ENCODE measurements at regions not wholly inside any gene's neighbourhood (a gene's known extent, or its start where the extent isn't known, plus 50 kb on each side); places are given as distances from the start of the nearest gene placed in this dataset.

DNA sequence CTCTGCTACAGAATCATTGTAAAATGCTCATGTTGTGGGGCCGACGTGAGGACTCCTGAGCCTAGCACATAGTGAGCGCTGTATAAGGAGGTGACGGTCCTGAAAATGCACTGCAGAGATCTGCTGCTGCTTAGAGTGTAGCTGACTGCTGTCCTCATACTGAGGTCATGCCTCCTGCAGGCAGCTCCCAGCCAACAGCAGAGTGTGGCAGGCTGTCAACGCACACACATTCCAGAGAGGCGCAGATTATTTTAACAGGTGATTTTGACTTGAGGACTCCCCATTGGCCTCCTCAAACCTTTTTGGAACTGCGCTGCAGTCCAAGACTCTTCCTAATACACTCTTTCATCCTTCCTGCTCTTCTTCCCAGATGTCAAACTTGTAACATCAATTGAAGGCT is 119.8 kb upstream of the KCNJ6 start:
- no peak for ATAC-seq
- Histone ChIP-seq H3K27me3 (peaks cover 0 to 3% (median 0%) of the 10 kb centered on the region in 3 donors), H3K36me3 (no peaks in the 10 kb centered on the region), H3K9me3 (no peaks in the 10 kb centered on the region), H3K4me1 (no peaks in the 10 kb centered on the region), H3K27ac (no peak overlapping the region), H3K4me3 (no peak overlapping the region)
- intact Hi-C loops (cut with DNase I; ENCODE audit: low total_unique reads): no loop called here
- TF ChIP-seq, protein P1, sequence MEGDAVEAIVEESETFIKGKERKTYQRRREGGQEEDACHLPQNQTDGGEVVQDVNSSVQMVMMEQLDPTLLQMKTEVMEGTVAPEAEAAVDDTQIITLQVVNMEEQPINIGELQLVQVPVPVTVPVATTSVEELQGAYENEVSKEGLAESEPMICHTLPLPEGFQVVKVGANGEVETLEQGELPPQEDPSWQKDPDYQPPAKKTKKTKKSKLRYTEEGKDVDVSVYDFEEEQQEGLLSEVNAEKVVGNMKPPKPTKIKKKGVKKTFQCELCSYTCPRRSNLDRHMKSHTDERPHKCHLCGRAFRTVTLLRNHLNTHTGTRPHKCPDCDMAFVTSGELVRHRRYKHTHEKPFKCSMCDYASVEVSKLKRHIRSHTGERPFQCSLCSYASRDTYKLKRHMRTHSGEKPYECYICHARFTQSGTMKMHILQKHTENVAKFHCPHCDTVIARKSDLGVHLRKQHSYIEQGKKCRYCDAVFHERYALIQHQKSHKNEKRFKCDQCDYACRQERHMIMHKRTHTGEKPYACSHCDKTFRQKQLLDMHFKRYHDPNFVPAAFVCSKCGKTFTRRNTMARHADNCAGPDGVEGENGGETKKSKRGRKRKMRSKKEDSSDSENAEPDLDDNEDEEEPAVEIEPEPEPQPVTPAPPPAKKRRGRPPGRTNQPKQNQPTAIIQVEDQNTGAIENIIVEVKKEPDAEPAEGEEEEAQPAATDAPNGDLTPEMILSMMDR (IDR thresholded peaks at IDR 0.05 in 4 of 5, conservative IDR thresholded peaks at IDR 0.05 in 1 of 5): no peak
- TF ChIP-seq POLR2A (IDR thresholded peaks at IDR 0.05): no peak
- no peak for DNase-seq
- in situ Hi-C loops (cut with MboI; ENCODE audit: low sequenced_read_pairs in 4 of 4): no loop called here

DNA sequence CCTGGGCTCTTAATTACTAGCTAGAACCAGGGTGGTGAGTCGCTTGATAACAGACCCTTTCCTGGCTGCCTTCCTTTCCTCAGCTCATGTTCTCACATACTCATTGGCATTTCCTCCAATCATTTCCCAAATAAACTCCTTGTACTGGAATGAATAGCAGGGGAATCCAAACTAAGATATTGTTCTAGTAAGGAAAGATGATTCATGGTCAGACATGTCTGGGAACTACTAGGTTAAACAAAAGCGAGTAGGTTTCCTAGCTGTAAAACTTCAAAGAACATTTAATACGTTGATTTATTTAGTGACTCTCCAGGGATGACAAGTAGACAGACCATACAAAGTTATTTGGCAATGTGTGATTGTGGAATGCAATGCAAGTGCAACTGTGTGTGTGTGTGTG is 121.2 kb upstream of the KCNJ6 start:
- DNase-seq: no peak
- Histone ChIP-seq H3K36me3 (no peaks in the 10 kb centered on the region), H3K4me3 (no peak overlapping the region), H3K9me3 (no peaks in the 10 kb centered on the region), H3K27me3 (peaks cover 0 to 3% (median 0%) of the 10 kb centered on the region in 3 donors), H3K27ac (no peak overlapping the region), H3K4me1 (no peaks in the 10 kb centered on the region)
- in situ Hi-C loops (cut with MboI; ENCODE audit: low sequenced_read_pairs in 4 of 4): no loop called here
- intact Hi-C loops (cut with DNase I; ENCODE audit: low total_unique reads): no loop called here
- no peak for TF ChIP-seq POLR2A (IDR thresholded peaks at IDR 0.05)
- TF ChIP-seq, protein P1 (IDR thresholded peaks at IDR 0.05 in 4 of 5, conservative IDR thresholded peaks at IDR 0.05 in 1 of 5): no peak
- ATAC-seq: no peak

DNA sequence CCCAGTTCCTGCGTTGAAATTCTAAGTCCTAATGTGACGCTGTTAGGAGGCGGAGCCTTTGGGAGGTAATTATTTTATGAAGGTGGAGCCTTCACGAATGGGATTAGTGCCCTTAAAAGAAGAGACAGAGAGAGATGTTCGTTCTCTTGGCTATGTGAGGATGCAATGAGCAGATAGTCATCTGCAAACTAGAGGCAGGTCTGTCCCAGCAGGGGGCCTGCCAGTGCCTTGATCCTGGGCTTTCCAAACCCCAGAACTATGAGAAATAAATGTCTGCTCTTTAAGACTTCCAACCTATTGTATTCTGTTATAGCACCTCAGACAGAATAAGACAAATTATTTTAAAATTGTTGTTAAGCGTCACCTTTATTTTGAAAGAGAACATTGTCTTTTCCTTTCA is 123.1 kb upstream of the KCNJ6 start:
- Histone ChIP-seq H3K27ac (no peak overlapping the region), H3K36me3 (no peaks in the 10 kb centered on the region), H3K4me3 (no peak overlapping the region), H3K4me1 (no peaks in the 10 kb centered on the region), H3K27me3 (no peaks in the 10 kb centered on the region), H3K9me3 (no peaks in the 10 kb centered on the region)
- intact Hi-C loops (cut with DNase I; ENCODE audit: low total_unique reads) (no loop called here), in situ Hi-C loops (cut with MboI; ENCODE audit: low sequenced_read_pairs in 4 of 4) (no loop called here)
- TF ChIP-seq, protein P1 (IDR thresholded peaks at IDR 0.05 in 4 of 5, conservative IDR thresholded peaks at IDR 0.05 in 1 of 5): no peak
- TF ChIP-seq POLR2A (IDR thresholded peaks at IDR 0.05): no peak
- DNase-seq: no peak
- ATAC-seq: no peak

- no peaks in the 10 kb centered on the region for H3K27me3 ChIP-seq
- H3K4me1 ChIP-seq: no peaks in the 10 kb centered on the region
- H3K36me3 ChIP-seq: no peaks in the 10 kb centered on the region
- no peaks in the 10 kb centered on the region for H3K9me3 ChIP-seq
- DNase-seq (no peak), ATAC-seq (no peak)
- in situ Hi-C loops (cut with MboI; ENCODE audit: low sequenced_read_pairs in 4 of 4): no loop called here
- TF ChIP-seq POLR2A (IDR thresholded peaks at IDR 0.05): no peak
- TF ChIP-seq, protein P1 (IDR thresholded peaks at IDR 0.05 in 4 of 5, conservative IDR thresholded peaks at IDR 0.05 in 1 of 5): no peak
- intact Hi-C loops (cut with DNase I; ENCODE audit: low total_unique reads): no loop called here
- no peak overlapping the region for H3K4me3 ChIP-seq
- H3K27ac ChIP-seq: no peak overlapping the region
These were observed 123.6 kb upstream of the KCNJ6 start for GRCh38 chr21:38039841-38040240.

- ATAC-seq: no peak
- intact Hi-C loops (cut with DNase I; ENCODE audit: low total_unique reads) (no loop called here), in situ Hi-C loops (cut with MboI; ENCODE audit: low sequenced_read_pairs in 4 of 4) (no loop called here)
These were observed 125.2 kb upstream of the KCNJ6 start for GRCh38 chr21:38041493-38041892.

More at GRCh38 chr21:38041493-38041892, 125.2 kb upstream of the KCNJ6 start:
- no peak for TF ChIP-seq POLR2A (IDR thresholded peaks at IDR 0.05)
- TF ChIP-seq, protein P1 (IDR thresholded peaks at IDR 0.05 in 4 of 5, conservative IDR thresholded peaks at IDR 0.05 in 1 of 5): no peak
- DNase-seq: no peak
- no peak overlapping the region for H3K4me3 ChIP-seq
- no peaks in the 10 kb centered on the region for H3K27me3 ChIP-seq
- no peaks in the 10 kb centered on the region for H3K36me3 ChIP-seq
- no peaks in the 10 kb centered on the region for H3K9me3 ChIP-seq
- H3K4me1 ChIP-seq: no peaks in the 10 kb centered on the region
- H3K27ac ChIP-seq: no peak overlapping the region

All from gastrocnemius medialis (tissue), 4 donors.